ENCODE measurements at regions not wholly inside any gene's neighbourhood (a gene's known extent, or its start where the extent isn't known, plus 50 kb on each side); places are given as distances from the start of the nearest gene placed in this dataset.
"Not testable (repeated sequence)": the region's sequence is repeated elsewhere in the genome, so short reads cannot be mapped to it uniquely, and the experiment has no call there.

DNA sequence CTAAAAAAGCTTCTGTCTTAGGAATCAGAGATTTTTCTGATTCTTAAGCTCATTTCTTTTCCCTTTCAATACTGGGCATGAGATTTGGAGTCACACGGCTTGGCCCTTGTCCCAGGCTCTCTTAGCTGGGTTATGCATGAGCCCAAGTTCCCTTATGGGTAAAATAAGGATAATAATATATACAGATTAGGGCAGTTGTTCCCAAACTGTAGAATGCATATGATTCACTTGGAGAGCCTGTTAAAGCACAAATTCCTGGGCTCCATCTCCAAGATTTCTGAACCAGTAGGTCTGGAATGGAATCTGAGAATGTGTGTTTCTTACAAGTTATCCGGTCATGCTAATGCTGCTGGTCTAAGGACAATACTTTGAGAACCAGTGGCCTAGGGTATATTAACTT lies 154.0 kb downstream of the REEP3 start:
- H3K27me3 ChIP-seq (ENCODE audit: control insufficient read depth, insufficient read depth, low read length): no peaks in the 10 kb centered on the region
- H3K4me3 ChIP-seq (ENCODE audit: low read depth, low read length): no peak overlapping the region
- Mint-ChIP-seq H3K27ac (no peak overlapping the region), H3K27me3 (peaks cover 4% of the 10 kb centered on the region), H3K36me3 (no peaks in the 10 kb centered on the region), H3K4me3 (no peak overlapping the region), H3K9me3 (peaks cover 0 to 1% (median 0%) of the 10 kb centered on the region in 7 donors), H3K4me1 (peaks cover 0 to 13% (median 0%) of the 10 kb centered on the region in 4 donors)
- ATAC-seq (ENCODE audit: low read depth in 2 of 2) (no peak), DNase-seq (no peak)
- no peaks in the 10 kb centered on the region for H3K9me3 ChIP-seq (ENCODE audit: control insufficient read depth in 2 of 2, low read length in 2 of 2)
- H3K4me1 ChIP-seq (ENCODE audit: control insufficient read depth, insufficient read depth, low read length, poor library complexity, severe bottlenecking): no peaks in the 10 kb centered on the region
- H3K27ac ChIP-seq (ENCODE audit: insufficient read depth, low read length, poor library complexity, severe bottlenecking): no peak overlapping the region
- no peaks in the 10 kb centered on the region for H3K36me3 ChIP-seq (ENCODE audit: control insufficient read depth, insufficient read depth, low read length)

DNA sequence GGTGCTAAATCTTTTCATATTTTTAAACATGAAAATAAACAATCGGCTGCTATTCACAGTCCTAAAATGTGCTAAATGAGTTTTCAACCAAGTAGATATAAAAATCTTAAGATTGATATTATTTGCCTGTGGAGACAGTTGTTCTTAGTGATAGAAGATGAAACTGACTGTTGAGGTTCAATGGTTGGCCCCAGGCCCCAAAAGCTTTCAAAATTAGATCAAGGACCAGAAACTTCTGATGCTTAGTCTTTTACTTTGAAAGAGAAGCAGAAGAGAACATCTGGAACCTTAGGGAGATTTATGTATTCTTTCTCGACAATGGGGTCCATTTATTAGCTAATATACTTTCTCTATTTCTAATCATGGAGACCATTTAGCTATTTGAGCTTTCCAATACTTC lies 155.8 kb downstream of the REEP3 start:
- Mint-ChIP-seq H3K4me1 (peaks cover 0 to 13% (median 0%) of the 10 kb centered on the region in 4 donors), H3K36me3 (no peaks in the 10 kb centered on the region), H3K27me3 (peaks cover 4% of the 10 kb centered on the region), H3K4me3 (peak overlapping the region in 1 of 4 donors; percentile 7), H3K27ac (no peak overlapping the region), H3K9me3 (peaks cover 0 to 3% (median 2%) of the 10 kb centered on the region in 7 donors)
- no peaks in the 10 kb centered on the region for H3K27me3 ChIP-seq (ENCODE audit: control insufficient read depth, insufficient read depth, low read length)
- H3K27ac ChIP-seq (ENCODE audit: insufficient read depth, low read length, poor library complexity, severe bottlenecking): no peak overlapping the region
- no peak overlapping the region for H3K4me3 ChIP-seq (ENCODE audit: low read depth, low read length)
- H3K36me3 ChIP-seq (ENCODE audit: control insufficient read depth, insufficient read depth, low read length): no peaks in the 10 kb centered on the region
- no peak for ATAC-seq (ENCODE audit: low read depth in 2 of 2)
- DNase-seq: no peak
- no peaks in the 10 kb centered on the region for H3K4me1 ChIP-seq (ENCODE audit: control insufficient read depth, insufficient read depth, low read length, poor library complexity, severe bottlenecking)
- H3K9me3 ChIP-seq (ENCODE audit: control insufficient read depth in 2 of 2, low read length in 2 of 2): no peaks in the 10 kb centered on the region

DNA sequence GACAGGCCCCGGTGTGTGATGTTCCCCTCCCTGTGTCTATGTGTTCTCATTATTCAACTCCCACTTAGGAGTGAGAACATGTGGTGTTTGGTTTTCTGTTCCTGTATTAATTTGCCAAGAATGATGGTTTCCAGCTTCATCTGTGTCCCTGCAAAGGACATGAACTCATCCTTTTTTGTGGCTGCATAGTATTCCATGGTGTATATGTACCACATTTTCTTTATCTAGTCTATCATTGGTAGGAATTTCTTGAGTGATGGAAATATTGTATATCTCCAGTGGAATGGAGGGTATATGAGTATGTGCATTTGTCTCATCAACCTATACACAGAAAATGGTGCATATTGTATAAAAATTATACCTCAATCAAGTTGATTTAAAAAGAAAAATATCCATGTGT lies 159.3 kb downstream of the REEP3 start:
- ATAC-seq (ENCODE audit: low read depth in 2 of 2); H3K9me3 ChIP-seq (ENCODE audit: control insufficient read depth in 2 of 2, low read length in 2 of 2): not testable (repeated sequence)

DNA sequence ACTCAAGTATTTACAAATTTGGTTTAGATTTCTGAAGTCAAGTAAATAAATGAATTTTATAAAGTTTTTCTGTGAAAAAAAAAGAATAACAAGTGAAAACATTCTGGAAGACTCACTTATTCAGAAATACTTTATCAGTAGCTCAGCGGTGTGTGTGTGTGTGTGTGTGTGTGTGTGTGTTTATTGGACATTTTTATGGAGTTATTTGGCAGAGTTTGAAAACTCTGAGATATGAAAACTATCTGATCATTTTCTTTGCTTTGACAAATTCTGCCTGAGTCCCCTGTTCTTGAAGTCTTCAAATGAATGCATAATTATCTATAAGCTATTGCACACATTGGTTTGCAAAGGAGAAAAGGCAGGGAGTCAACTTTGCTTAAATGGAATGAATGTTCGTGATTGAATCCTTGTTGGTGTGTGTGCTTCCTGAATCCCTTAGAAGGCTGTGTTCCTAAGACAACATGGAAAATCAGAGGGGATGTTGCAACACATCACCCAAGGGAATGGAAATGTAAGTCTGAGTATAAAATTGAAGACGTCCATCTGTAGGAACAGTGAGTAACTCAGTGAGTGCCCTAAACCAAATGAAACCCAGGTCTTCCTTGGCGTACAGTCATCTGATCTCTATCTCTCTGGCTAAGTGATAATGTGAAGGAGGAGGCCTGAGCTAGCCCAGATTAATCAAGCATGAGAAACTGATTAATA lies 160.9 kb downstream of the REEP3 start:
- Histone ChIP-seq H3K9me3 (ENCODE audit: control insufficient read depth in 2 of 2, low read length in 2 of 2) (no peaks in the 10 kb centered on the region), H3K4me3 (ENCODE audit: low read depth, low read length) (no peak overlapping the region), H3K4me1 (ENCODE audit: control insufficient read depth, insufficient read depth, low read length, poor library complexity, severe bottlenecking) (no peaks in the 10 kb centered on the region), H3K27ac (ENCODE audit: insufficient read depth, low read length, poor library complexity, severe bottlenecking) (no peak overlapping the region), H3K27me3 (ENCODE audit: control insufficient read depth, insufficient read depth, low read length) (no peaks in the 10 kb centered on the region), H3K36me3 (ENCODE audit: control insufficient read depth, insufficient read depth, low read length) (no peaks in the 10 kb centered on the region)
- Mint-ChIP-seq H3K27ac (no peak overlapping the region), H3K36me3 (no peaks in the 10 kb centered on the region), H3K4me3 (no peak overlapping the region), H3K9me3 (peaks cover 0 to 3% (median 2%) of the 10 kb centered on the region in 7 donors), H3K27me3 (no peaks in the 10 kb centered on the region), H3K4me1 (peaks cover 1 to 9% (median 3%) of the 10 kb centered on the region in 4 donors)
- ATAC-seq (ENCODE audit: low read depth in 2 of 2) (no peak), DNase-seq (no peak)

More for the DNA sequence above, 159.3 kb downstream of the REEP3 start:
- not testable (repeated sequence) for H3K36me3 Mint-ChIP-seq; H3K27me3 ChIP-seq (ENCODE audit: control insufficient read depth, insufficient read depth, low read length); DNase-seq; H3K4me3 Mint-ChIP-seq; H3K4me3 ChIP-seq (ENCODE audit: low read depth, low read length); H3K27ac Mint-ChIP-seq; H3K4me1 ChIP-seq (ENCODE audit: control insufficient read depth, insufficient read depth, low read length, poor library complexity, severe bottlenecking); H3K36me3 ChIP-seq (ENCODE audit: control insufficient read depth, insufficient read depth, low read length); H3K27ac ChIP-seq (ENCODE audit: insufficient read depth, low read length, poor library complexity, severe bottlenecking); H3K27me3 Mint-ChIP-seq; H3K9me3 Mint-ChIP-seq
- H3K4me1 Mint-ChIP-seq: peaks cover 1 to 13% (median 3%) of the 10 kb centered on the region in 4 donors

DNA sequence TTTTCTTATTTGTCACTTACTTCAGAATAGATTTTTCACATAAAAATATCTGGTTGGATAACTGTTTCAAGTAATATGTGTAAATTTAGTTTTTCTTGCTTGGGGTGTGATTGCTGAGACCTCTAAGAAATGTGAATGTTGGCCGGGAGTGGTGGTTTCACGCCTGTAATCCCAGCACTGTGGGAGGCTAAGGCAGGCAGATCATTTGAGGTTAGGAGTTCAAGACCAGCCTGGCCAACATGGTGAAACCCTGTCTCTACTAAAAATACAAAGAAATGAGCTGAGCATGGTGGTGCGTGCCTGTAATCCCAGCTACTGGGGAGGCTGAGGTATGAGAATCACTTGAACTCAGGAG lies 161.5 kb downstream of the REEP3 start:
- peak overlapping the region in 1 of 3 donors; percentile 10 for H3K27ac Mint-ChIP-seq
- DNase-seq; H3K27me3 ChIP-seq (ENCODE audit: control insufficient read depth, insufficient read depth, low read length); H3K9me3 ChIP-seq (ENCODE audit: control insufficient read depth in 2 of 2, low read length in 2 of 2); H3K27me3 Mint-ChIP-seq; H3K4me3 ChIP-seq (ENCODE audit: low read depth, low read length); H3K4me3 Mint-ChIP-seq; H3K27ac ChIP-seq (ENCODE audit: insufficient read depth, low read length, poor library complexity, severe bottlenecking); ATAC-seq (ENCODE audit: low read depth in 2 of 2); H3K36me3 ChIP-seq (ENCODE audit: control insufficient read depth, insufficient read depth, low read length); H3K4me1 Mint-ChIP-seq; H3K4me1 ChIP-seq (ENCODE audit: control insufficient read depth, insufficient read depth, low read length, poor library complexity, severe bottlenecking); H3K9me3 Mint-ChIP-seq; H3K36me3 Mint-ChIP-seq: not testable (repeated sequence)

DNA sequence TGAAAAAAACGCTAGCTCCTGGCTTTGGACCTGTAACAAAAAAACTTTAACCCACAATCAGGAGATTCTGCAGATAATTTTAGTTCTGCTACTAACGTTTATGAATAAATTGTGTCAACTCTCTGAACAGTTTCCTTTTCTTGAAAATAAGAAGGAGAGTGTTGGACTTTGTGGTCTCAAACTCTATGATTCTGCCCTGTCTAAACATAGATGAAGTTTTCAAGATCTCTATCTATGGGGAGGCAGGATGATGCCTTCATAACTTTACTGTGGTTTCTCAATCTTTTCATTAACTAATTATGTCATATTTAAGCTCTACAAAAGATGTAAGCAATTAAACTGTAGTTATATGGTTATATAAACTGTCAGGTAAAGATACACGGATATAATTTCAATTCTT lies 162.0 kb downstream of the REEP3 start:
- Mint-ChIP-seq H3K4me3 (no peak overlapping the region), H3K9me3 (peaks cover 0 to 3% (median 2%) of the 10 kb centered on the region in 7 donors), H3K4me1 (peaks cover 1 to 6% (median 3%) of the 10 kb centered on the region in 4 donors), H3K27me3 (no peaks in the 10 kb centered on the region), H3K27ac (no peak overlapping the region), H3K36me3 (no peaks in the 10 kb centered on the region)
- Histone ChIP-seq H3K27ac (ENCODE audit: insufficient read depth, low read length, poor library complexity, severe bottlenecking) (no peak overlapping the region), H3K4me3 (ENCODE audit: low read depth, low read length) (no peak overlapping the region), H3K36me3 (ENCODE audit: control insufficient read depth, insufficient read depth, low read length) (no peaks in the 10 kb centered on the region), H3K27me3 (ENCODE audit: control insufficient read depth, insufficient read depth, low read length) (no peaks in the 10 kb centered on the region), H3K9me3 (ENCODE audit: control insufficient read depth in 2 of 2, low read length in 2 of 2) (no peaks in the 10 kb centered on the region), H3K4me1 (ENCODE audit: control insufficient read depth, insufficient read depth, low read length, poor library complexity, severe bottlenecking) (no peaks in the 10 kb centered on the region)
- no peak for ATAC-seq (ENCODE audit: low read depth in 2 of 2)
- DNase-seq: peak in 1 of 3 donors; percentile 21

DNA sequence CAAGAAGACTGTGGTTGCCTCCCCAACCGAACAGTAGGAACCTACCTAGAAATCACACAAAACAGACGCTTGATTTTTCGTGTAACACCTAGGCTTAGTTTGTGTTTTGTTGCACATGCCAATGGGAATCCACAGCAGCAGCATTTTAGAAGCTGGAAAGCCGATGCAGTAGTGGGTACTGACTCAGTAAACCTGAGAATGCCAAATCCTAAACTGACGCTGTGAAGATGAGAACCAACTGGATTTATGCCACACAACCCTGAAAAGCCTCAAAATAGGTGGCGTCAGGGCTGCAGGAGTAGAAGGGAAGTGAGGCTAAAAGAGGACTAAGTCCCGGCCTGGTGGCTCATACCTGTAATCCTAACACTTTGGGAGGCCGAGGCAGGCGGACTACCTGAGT lies 162.5 kb downstream of the REEP3 start:
- H3K27ac Mint-ChIP-seq: no peak overlapping the region
- Histone ChIP-seq H3K4me3 (ENCODE audit: low read depth, low read length) (no peak overlapping the region), H3K9me3 (ENCODE audit: control insufficient read depth in 2 of 2, low read length in 2 of 2) (no peaks in the 10 kb centered on the region), H3K27ac (ENCODE audit: insufficient read depth, low read length, poor library complexity, severe bottlenecking) (no peak overlapping the region), H3K27me3 (ENCODE audit: control insufficient read depth, insufficient read depth, low read length) (no peaks in the 10 kb centered on the region), H3K36me3 (ENCODE audit: control insufficient read depth, insufficient read depth, low read length) (no peaks in the 10 kb centered on the region), H3K4me1 (ENCODE audit: control insufficient read depth, insufficient read depth, low read length, poor library complexity, severe bottlenecking) (no peaks in the 10 kb centered on the region)
- no peaks in the 10 kb centered on the region for H3K36me3 Mint-ChIP-seq
- H3K4me1 Mint-ChIP-seq: peaks cover 1 to 6% (median 3%) of the 10 kb centered on the region in 4 donors
- no peak for ATAC-seq (ENCODE audit: low read depth in 2 of 2)
- H3K27me3 Mint-ChIP-seq: no peaks in the 10 kb centered on the region
- peaks cover 0 to 3% (median 2%) of the 10 kb centered on the region in 7 donors for H3K9me3 Mint-ChIP-seq
- H3K4me3 Mint-ChIP-seq: no peak overlapping the region
- DNase-seq: no peak

DNA sequence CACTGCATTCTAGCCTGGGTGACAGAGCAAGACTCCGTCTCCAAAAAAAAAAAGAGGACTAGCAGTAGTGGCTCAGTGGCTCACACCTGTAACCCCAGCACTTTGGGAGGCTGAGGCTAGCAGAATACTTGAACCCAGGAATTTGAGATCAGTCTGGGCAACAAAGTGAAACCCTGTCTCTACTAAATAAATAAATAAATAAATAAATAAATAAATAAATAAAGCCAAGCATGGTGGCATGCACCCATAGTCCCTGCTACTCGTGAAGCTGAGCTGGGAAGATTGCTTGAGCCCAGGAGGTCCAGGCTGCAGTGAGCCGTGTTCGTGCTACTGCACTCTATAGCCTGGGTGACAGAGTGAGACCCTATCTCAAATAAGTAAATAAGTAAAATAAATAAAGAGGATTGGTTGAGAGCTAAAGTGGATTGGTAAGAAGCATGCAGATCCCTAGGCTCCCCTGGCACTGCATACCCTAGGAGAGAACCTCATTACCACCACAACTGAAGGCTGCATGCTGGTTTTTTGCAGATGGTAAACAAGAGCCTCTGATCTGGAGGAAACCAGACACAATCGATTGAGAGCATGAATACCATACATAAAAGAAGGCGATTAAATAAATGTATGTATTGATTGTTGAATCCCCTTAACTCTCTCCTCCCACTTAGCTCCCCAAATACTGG lies 163.2 kb downstream of the REEP3 start:
- Histone ChIP-seq H3K27me3 (ENCODE audit: control insufficient read depth, insufficient read depth, low read length) (no peaks in the 10 kb centered on the region), H3K4me3 (ENCODE audit: low read depth, low read length) (no peak overlapping the region), H3K36me3 (ENCODE audit: control insufficient read depth, insufficient read depth, low read length) (no peaks in the 10 kb centered on the region), H3K27ac (ENCODE audit: insufficient read depth, low read length, poor library complexity, severe bottlenecking) (no peak overlapping the region), H3K4me1 (ENCODE audit: control insufficient read depth, insufficient read depth, low read length, poor library complexity, severe bottlenecking) (no peaks in the 10 kb centered on the region), H3K9me3 (ENCODE audit: control insufficient read depth in 2 of 2, low read length in 2 of 2) (no peaks in the 10 kb centered on the region)
- Mint-ChIP-seq H3K4me1 (peaks cover 0 to 5% (median 2%) of the 10 kb centered on the region in 4 donors), H3K27me3 (no peaks in the 10 kb centered on the region), H3K9me3 (peaks cover 0 to 3% (median 2%) of the 10 kb centered on the region in 7 donors), H3K27ac (no peak overlapping the region), H3K4me3 (no peak overlapping the region), H3K36me3 (no peaks in the 10 kb centered on the region)
- ATAC-seq (ENCODE audit: low read depth in 2 of 2) (no peak), DNase-seq (no peak)
